ENCODE measurements at regions not wholly inside any gene's neighbourhood (a gene's known extent, or its start where the extent isn't known, plus 50 kb on each side); places are given as distances from the start of the nearest gene placed in this dataset.

- Histone ChIP-seq H3K9me2 (ENCODE audit: insufficient read depth) (no peaks in the 10 kb centered on the region), H3K4me3 (replicated peaks in 1 of 2; ENCODE audit: low read depth in 1 of 2, low read length in 2 of 2) (no peak overlapping the region), H3K36me3 (ENCODE audit: control insufficient read depth in 1 of 2, insufficient read depth in 2 of 2, low read length in 2 of 2) (no peaks in the 10 kb centered on the region), H3K9me3 (ENCODE audit: control insufficient read depth in 1 of 2, insufficient read depth in 1 of 2, low read depth in 1 of 2, low read length in 2 of 2) (no peaks in the 10 kb centered on the region), H3K4me1 (ENCODE audit: control insufficient read depth in 1 of 2, insufficient read depth in 2 of 2, low read length in 2 of 2) (no peaks in the 10 kb centered on the region), H3K27ac (ENCODE audit: low read depth, low read length) (no peak overlapping the region), H3K4me2 (ENCODE audit: low read length) (no peak overlapping the region), H3K27me3 (ENCODE audit: insufficient read depth, low read length) (no peaks in the 10 kb centered on the region), H4K20me1 (ENCODE audit: insufficient read depth) (no peaks in the 10 kb centered on the region), H3K9ac (ENCODE audit: low read length) (no peak overlapping the region), H2AFZ (ENCODE audit: low read depth, low read length, poor library complexity, severe bottlenecking) (no peak overlapping the region), H3K79me2 (ENCODE audit: insufficient read depth, low read length) (no peaks in the 10 kb centered on the region)
- CTCF ChIA-PET, result no interaction called here
- ATAC-seq, result no peak
- no peak for DNase-seq (ENCODE audit: low read depth, low spot score)
- BruUV-seq (replicated peaks), result no TSS peak
- intact Hi-C loops (cut with micrococcal nuclease), result no loop called here
- no peak for TF ChIP-seq ZFX (IDR thresholded peaks at IDR 0.05)
- TF ChIP-seq TCF7L2 (IDR thresholded peaks at IDR 0.05; ENCODE audit: borderline replicate concordance, extremely low read depth, insufficient read depth, insufficient read length), result no peak
- TF ChIP-seq EGR1 (IDR thresholded peaks at IDR 0.05; ENCODE audit: low read depth), result no peak
- no peak for TF ChIP-seq SP1 (IDR thresholded peaks at IDR 0.05; ENCODE audit: low read depth)
- TF ChIP-seq, protein P1, sequence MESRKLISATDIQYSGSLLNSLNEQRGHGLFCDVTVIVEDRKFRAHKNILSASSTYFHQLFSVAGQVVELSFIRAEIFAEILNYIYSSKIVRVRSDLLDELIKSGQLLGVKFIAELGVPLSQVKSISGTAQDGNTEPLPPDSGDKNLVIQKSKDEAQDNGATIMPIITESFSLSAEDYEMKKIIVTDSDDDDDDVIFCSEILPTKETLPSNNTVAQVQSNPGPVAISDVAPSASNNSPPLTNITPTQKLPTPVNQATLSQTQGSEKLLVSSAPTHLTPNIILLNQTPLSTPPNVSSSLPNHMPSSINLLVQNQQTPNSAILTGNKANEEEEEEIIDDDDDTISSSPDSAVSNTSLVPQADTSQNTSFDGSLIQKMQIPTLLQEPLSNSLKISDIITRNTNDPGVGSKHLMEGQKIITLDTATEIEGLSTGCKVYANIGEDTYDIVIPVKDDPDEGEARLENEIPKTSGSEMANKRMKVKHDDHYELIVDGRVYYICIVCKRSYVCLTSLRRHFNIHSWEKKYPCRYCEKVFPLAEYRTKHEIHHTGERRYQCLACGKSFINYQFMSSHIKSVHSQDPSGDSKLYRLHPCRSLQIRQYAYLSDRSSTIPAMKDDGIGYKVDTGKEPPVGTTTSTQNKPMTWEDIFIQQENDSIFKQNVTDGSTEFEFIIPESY (IDR thresholded peaks at IDR 0.05; ENCODE audit: extremely low read depth, insufficient replicate concordance, low read length), result no peak
- RAD21 ChIA-PET (ENCODE audit: low non-redundant PET in 1 of 2, low total read pairs in 2 of 2, uncharacterized antibody in 2 of 2, unreplicated experiment in 2 of 2), result no interaction called here
- POLR2A ChIA-PET, result no interaction called here
Observed at GRCh38 chr6:156449128-156449527, 328.1 kb upstream of the ARID1B start.

DNA sequence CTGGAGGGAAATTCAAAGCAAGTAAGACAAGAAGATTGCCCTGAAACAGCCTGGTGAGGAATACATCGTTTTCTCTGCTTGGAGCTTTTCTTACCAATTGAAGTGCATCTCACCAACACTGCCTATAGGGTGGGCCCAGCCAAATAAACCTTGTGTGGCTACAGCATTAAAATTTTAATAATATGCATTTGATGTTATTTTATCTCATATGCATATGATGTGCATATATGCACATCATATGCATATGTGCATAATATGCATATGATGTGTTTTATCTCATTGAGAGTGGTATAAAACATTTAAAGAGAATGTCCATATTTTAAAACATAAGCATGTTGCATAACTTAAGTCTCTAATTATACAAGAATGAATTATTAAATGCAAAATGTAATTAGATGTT lies 328.6 kb upstream of the ARID1B start:
- ChIA-PET CTCF (no interaction called here), POLR2A (no interaction called here), RAD21 (ENCODE audit: low non-redundant PET in 1 of 2, low total read pairs in 2 of 2, uncharacterized antibody in 2 of 2, unreplicated experiment in 2 of 2) (no interaction called here)
- Histone ChIP-seq H3K9me3 (ENCODE audit: control insufficient read depth in 1 of 2, insufficient read depth in 1 of 2, low read depth in 1 of 2, low read length in 2 of 2) (no peaks in the 10 kb centered on the region), H3K9me2 (ENCODE audit: insufficient read depth) (no peaks in the 10 kb centered on the region), H4K20me1 (ENCODE audit: insufficient read depth) (no peaks in the 10 kb centered on the region), H3K27me3 (ENCODE audit: insufficient read depth, low read length) (no peaks in the 10 kb centered on the region), H3K36me3 (ENCODE audit: control insufficient read depth in 1 of 2, insufficient read depth in 2 of 2, low read length in 2 of 2) (no peaks in the 10 kb centered on the region), H3K4me3 (replicated peaks in 1 of 2; ENCODE audit: low read depth in 1 of 2, low read length in 2 of 2) (no peak overlapping the region), H3K79me2 (ENCODE audit: insufficient read depth, low read length) (no peaks in the 10 kb centered on the region), H3K4me1 (ENCODE audit: control insufficient read depth in 1 of 2, insufficient read depth in 2 of 2, low read length in 2 of 2) (no peaks in the 10 kb centered on the region), H2AFZ (ENCODE audit: low read depth, low read length, poor library complexity, severe bottlenecking) (no peak overlapping the region), H3K9ac (ENCODE audit: low read length) (no peak overlapping the region), H3K27ac (ENCODE audit: low read depth, low read length) (no peak overlapping the region), H3K4me2 (ENCODE audit: low read length) (no peak overlapping the region)
- ATAC-seq (no peak), DNase-seq (ENCODE audit: low read depth, low spot score) (no peak)
- BruUV-seq (replicated peaks), result no TSS peak
- no peak for TF ChIP-seq CTCF (IDR thresholded peaks at IDR 0.05 in 2 of 3, conservative IDR thresholded peaks at IDR 0.05 in 1 of 3; ENCODE audit: borderline replicate concordance in 1 of 3, insufficient read depth in 1 of 3, low read depth in 2 of 3, low read length in 2 of 3)
- intact Hi-C loops (cut with micrococcal nuclease), result no loop called here
